Spleen (tissue), 11 donors: ENCODE measurements at regions not wholly inside any gene's neighbourhood (a gene's known extent, or its start where the extent isn't known, plus 50 kb on each side); places are given as distances from the start of the nearest gene placed in this dataset.

Experiments used
- DNase-seq: peaks from one replicate; pipeline ENCODE4 v3.0.0-alpha.2; 2020
- H3K27ac ChIP-seq, 8 donors: fragments of 200-600 bp; sonication (generic) in 7 of 8; 1 replicate in 4 of 8; 2 replicates in 4 of 8; pipeline versions ENCODE4 v1.5.0 to v1.8.0; 2016 to 2021; ENCODE audit warnings: inconsistent platforms in 4 of 8, mild to moderate bottlenecking in 4 of 8, moderate library complexity in 1 of 8
- H3K27me3 ChIP-seq, 7 donors: fragments of 200-600 bp; sonication (generic) in 6 of 7; replicated peaks in 1 of 7; 1 replicate in 4 of 7; 2 replicates in 3 of 7; pipeline versions ENCODE4 v1.5.0 to v1.8.0; 2016 to 2021; ENCODE audit warnings: inconsistent platforms in 3 of 7, mild to moderate bottlenecking in 1 of 7
- H3K36me3 ChIP-seq, 6 donors: fragments of 200-600 bp; sonication (generic) in 5 of 6; 1 replicate in 4 of 6; 2 replicates in 2 of 6; pipeline versions ENCODE4 v1.5.0 to v1.8.0; 2016 to 2021; ENCODE audit warnings: inconsistent platforms in 2 of 6
- H3K4me1 ChIP-seq, 6 donors: fragments of 200-600 bp; sonication (generic) in 5 of 6; 1 replicate in 3 of 6; 2 replicates in 3 of 6; pipeline versions ENCODE4 v1.5.0 to v1.8.0; 2016 to 2021; ENCODE audit warnings: inconsistent platforms in 3 of 6
- H3K4me3 ChIP-seq, 8 donors: fragments of 200-600 bp; sonication (generic) in 7 of 8; 1 replicate in 4 of 8; 2 replicates in 4 of 8; pipeline versions ENCODE4 v1.5.0 to v1.8.0; 2016 to 2021; ENCODE audit warnings: inconsistent platforms in 4 of 8, mild to moderate bottlenecking in 4 of 8, moderate library complexity in 2 of 8
- H3K9me3 ChIP-seq, 8 donors: fragments of 200-600 bp; sonication (generic) in 7 of 8; 1 replicate in 4 of 8; 2 replicates in 4 of 8; pipeline versions ENCODE4 v1.5.0 to v1.8.0; 2016 to 2021; ENCODE audit warnings: inconsistent platforms in 4 of 8
- CTCF ChIP-seq, 11 experiments: fragments of 200-600 bp in 7 of 11; fragments of 450-650 bp in 4 of 11; sonication (generic) in 4 of 11; IDR thresholded peaks in 8 of 11; conservative IDR thresholded peaks in 3 of 11; 1 replicate in 7 of 11; 2 replicates in 4 of 11; pipeline versions ENCODE4 v1.4.0 to v1.8.0; 2016 to 2021; ENCODE audit warnings: antibody characterized with exemption in 11 of 11, inconsistent platforms in 4 of 11, mild to moderate bottlenecking in 1 of 11
- POLR2A ChIP-seq, 3 donors: fragments of 450-650 bp; IDR thresholded peaks; one replicate each; pipeline ENCODE4 v1.5.1; 2017; ENCODE audit warnings: antibody characterized with exemption in 3 of 3, mild to moderate bottlenecking in 1 of 3
- POLR2AphosphoS5 ChIP-seq, 3 donors: sonication (generic); formaldehyde crosslinking; IDR thresholded peaks; one replicate each; pipeline ENCODE4 v1.5.1; 2017; ENCODE audit warnings: antibody characterized with exemption in 3 of 3
- WGBS, 5 donors: extraction: QIAGEN DNeasy Blood & Tissue Kit in 3 of 5; methylation state at CpG; one replicate each; pipeline versions ENCODE4 v1.1.5 to v1.1.7; 2013 to 2018; 5-methylcytosine and 5-hydroxymethylcytosine counted together
- intact Hi-C: fragments of 100-400 bp; cut with DNase I; formaldehyde crosslinking; loops from one replicate; pipeline ENCODE4 v1.15.0; 2023; ENCODE audit warnings: low total_unique reads
- small RNA-seq, 4 donors: library from RNA; depleted of rRNA; stranded (forward); fragments of <200 nt; gene quantifications; one replicate each; pipeline ENCODE3, GENCODE V24; 2016
- donor health status: healthy with polysubstance abuse.
- donor health status: DM: no; HTN: no; CAD: no; lungs with moderate emphysema.
- donor health status: DM: no; HTN: no; CAD: no.
- donor health status: Bipolar disorder and iron deficiency.
- donor health status: healthy.
- donor health status: DM: no; HTN: no; CAD: no.
- donor health status: DM: yes; HTN: yes; CAD: no.

GRCh38 chr1:111030590-111030989, 66.9 kb upstream of the LRIF1 start:
- TF ChIP-seq POLR2A (IDR thresholded peaks at IDR 0.05) (no peak), CTCF (IDR thresholded peaks at IDR 0.05 in 8 of 11, conservative IDR thresholded peaks at IDR 0.05 in 3 of 11) (peak in 10 of 11 experiments; percentile 44 to 83 (median 74))
- WGBS, 5 donors = 64 to 84% (median 76%) methylated on average over 1 of the region's 1 CpG
- no peak for DNase-seq
- intact Hi-C loops = no loop called here
- no peaks in the 10 kb centered on the region for H3K36me3 ChIP-seq
- H3K4me1 ChIP-seq = peaks cover 0 to 10% (median 2%) of the 10 kb centered on the region in 6 donors
- no peak overlapping the region for H3K4me3 ChIP-seq
- H3K9me3 ChIP-seq = peaks cover 0 to 2% (median 0%) of the 10 kb centered on the region in 8 donors
- no peaks in the 10 kb centered on the region for H3K27me3 ChIP-seq
- H3K27ac ChIP-seq = no peak overlapping the region

- Histone ChIP-seq H3K36me3 (no peaks in the 10 kb centered on the region), H3K4me1 (no peaks in the 10 kb centered on the region), H3K27me3 (no peaks in the 10 kb centered on the region), H3K4me3 (no peak overlapping the region), H3K27ac (no peak overlapping the region), H3K9me3 (no peaks in the 10 kb centered on the region)
- WGBS, 5 donors = 73 to 80% (median 77%) methylated on average over 4 of the region's 4 CpGs
- TF ChIP-seq CTCF (IDR thresholded peaks at IDR 0.05 in 8 of 11, conservative IDR thresholded peaks at IDR 0.05 in 3 of 11) (no peak), POLR2A (IDR thresholded peaks at IDR 0.05) (no peak), POLR2AphosphoS5 (IDR thresholded peaks at IDR 0.05) (no peak)
- intact Hi-C loops = loop anchor here (10.0 kb wide), 1 partner anchor 300 kb away; no protein-coding TSS in a partner anchor
- DNase-seq = no peak
Measured at GRCh38 chr1:111025109-111025508, 61.4 kb upstream of the LRIF1 start.

GRCh38 chr1:111015222-111015621, 51.5 kb upstream of the LRIF1 start:
- H3K4me1 ChIP-seq = no peaks in the 10 kb centered on the region
- no peak for DNase-seq
- no peaks in the 10 kb centered on the region for H3K36me3 ChIP-seq
- no peak overlapping the region for H3K27ac ChIP-seq
- intact Hi-C loops = no loop called here
- peaks cover 0 to 31% (median 20%) of the 10 kb centered on the region in 8 donors for H3K9me3 ChIP-seq
- TF ChIP-seq CTCF (IDR thresholded peaks at IDR 0.05 in 8 of 11, conservative IDR thresholded peaks at IDR 0.05 in 3 of 11) = no peak
- peaks cover 0 to 15% (median 0%) of the 10 kb centered on the region in 7 donors for H3K27me3 ChIP-seq
- 56 to 77% (median 61%) methylated on average over 3 of the region's 3 CpGs for WGBS, 5 donors
- H3K4me3 ChIP-seq = no peak overlapping the region

Small RNA genes lying in the stretch of these regions (small RNA-seq; reads per million reads assigned to genes)
- gene RNA5SP54 = 0 reads per million in 4 donors
